ENCODE measurements at regions not wholly inside any gene's neighbourhood (a gene's known extent, or its start where the extent isn't known, plus 50 kb on each side); places are given as distances from the start of the nearest gene placed in this dataset.
"Not testable (repeated sequence)": the region's sequence is repeated elsewhere in the genome, so short reads cannot be mapped to it uniquely, and the experiment has no call there.

GRCh38 chr3:126292318-126293070, 64.7 kb downstream of the KLF15 start:
- Mint-ChIP-seq H3K27me3 (peaks cover 33% of the 10 kb centered on the region), H3K27ac (no peak overlapping the region), H3K4me3 (no peak overlapping the region), H3K36me3 (no peaks in the 10 kb centered on the region), H3K4me1 (peaks cover 5% of the 10 kb centered on the region), H3K9me3 (no peaks in the 10 kb centered on the region)
- DNase-seq, result no peak

DNA sequence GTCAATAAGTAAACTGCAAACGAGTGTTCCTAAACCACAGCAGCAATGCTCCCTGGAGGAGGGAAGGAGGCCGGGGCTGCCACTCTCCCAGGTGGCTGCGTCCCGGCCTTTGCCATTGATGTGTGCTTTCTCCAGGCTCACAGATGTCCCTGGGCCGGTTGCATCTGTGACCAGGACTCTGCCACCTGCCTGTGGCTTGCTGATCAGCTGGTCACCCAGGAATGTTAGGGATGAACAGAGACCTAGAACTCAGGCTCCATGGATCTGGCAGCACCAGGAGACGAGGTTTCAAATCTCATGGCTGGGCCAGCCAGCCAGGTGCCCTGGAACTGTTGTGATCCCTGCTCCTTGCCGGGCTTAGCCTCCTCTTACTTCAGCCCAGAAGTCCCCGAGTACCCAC, 65.7 kb downstream of the KLF15 start:
- no peaks in the 10 kb centered on the region for H3K9me3 Mint-ChIP-seq
- peaks cover 5% of the 10 kb centered on the region for H3K4me1 Mint-ChIP-seq
- DNase-seq, result no peak
- H3K27me3 Mint-ChIP-seq, result peaks cover 41% of the 10 kb centered on the region
- H3K4me3 Mint-ChIP-seq, result no peak overlapping the region
- H3K36me3 Mint-ChIP-seq, result no peaks in the 10 kb centered on the region
- H3K27ac Mint-ChIP-seq, result no peak overlapping the region

DNA sequence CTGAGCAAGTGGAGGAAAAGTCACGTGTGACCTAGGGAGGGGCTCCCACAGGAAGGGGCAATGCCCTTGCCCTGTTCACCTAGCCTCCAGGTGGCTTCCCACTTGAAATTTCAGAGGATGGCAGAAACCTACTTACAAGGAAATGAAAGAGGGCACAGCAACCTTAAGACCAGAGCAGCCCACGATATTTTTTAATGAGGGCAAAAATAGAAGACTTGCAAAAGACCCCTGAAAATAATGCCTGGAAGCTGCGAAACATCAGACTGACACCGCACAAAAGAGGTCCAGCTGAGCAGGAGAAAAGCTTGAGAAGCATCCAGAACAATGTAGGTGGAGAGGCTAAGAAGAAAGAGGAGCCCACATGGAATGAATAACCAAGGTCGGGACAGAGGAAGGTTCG, 66.1 kb downstream of the KLF15 start:
- no peak for DNase-seq
- Mint-ChIP-seq H3K4me1 (peaks cover 5% of the 10 kb centered on the region), H3K9me3 (no peaks in the 10 kb centered on the region), H3K27ac (no peak overlapping the region), H3K36me3 (no peaks in the 10 kb centered on the region), H3K4me3 (no peak overlapping the region), H3K27me3 (peaks cover 46% of the 10 kb centered on the region)

GRCh38 chr3:126290325-126290724, 66.9 kb downstream of the KLF15 start:
- DNase-seq, result no peak
- Mint-ChIP-seq H3K27me3 (peaks cover 49% of the 10 kb centered on the region), H3K9me3 (no peaks in the 10 kb centered on the region), H3K36me3 (no peaks in the 10 kb centered on the region), H3K4me3 (no peak overlapping the region), H3K27ac (no peak overlapping the region), H3K4me1 (peaks cover 5% of the 10 kb centered on the region)

- Mint-ChIP-seq H3K9me3 (no peaks in the 10 kb centered on the region), H3K27me3 (peaks cover 52% of the 10 kb centered on the region), H3K4me3 (no peak overlapping the region), H3K36me3 (no peaks in the 10 kb centered on the region), H3K4me1 (peaks cover 5% of the 10 kb centered on the region), H3K27ac (no peak overlapping the region)
- no peak for DNase-seq
Measured at GRCh38 chr3:126289096-126289495, 68.1 kb downstream of the KLF15 start.

DNA sequence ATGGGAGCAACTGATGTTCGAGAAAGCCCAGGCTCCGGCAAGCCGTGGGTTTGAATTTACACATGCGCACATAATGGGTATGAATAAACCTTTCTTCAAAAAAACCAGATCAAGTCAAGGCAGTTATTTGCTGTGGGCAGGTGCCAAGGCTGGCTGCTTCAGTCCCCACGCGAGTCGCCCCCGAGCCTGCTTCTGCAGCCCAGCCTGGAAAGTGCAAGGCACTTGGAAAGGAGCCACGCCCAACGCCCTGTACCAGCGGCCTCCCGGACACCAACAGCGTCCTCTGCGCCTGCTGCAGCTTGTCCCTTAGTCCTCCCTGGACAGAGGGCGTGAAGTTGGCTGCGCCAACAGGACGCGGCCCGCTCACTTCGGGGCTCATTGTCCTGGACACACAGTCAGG, 68.9 kb downstream of the KLF15 start:
- DNase-seq, result no peak
- Mint-ChIP-seq H3K4me1 (peaks cover 5% of the 10 kb centered on the region), H3K36me3 (no peaks in the 10 kb centered on the region), H3K27ac (no peak overlapping the region), H3K27me3 (peaks cover 55% of the 10 kb centered on the region), H3K4me3 (no peak overlapping the region), H3K9me3 (no peaks in the 10 kb centered on the region)

- no peak for DNase-seq
- peaks cover 5% of the 10 kb centered on the region for H3K4me1 Mint-ChIP-seq
- no peaks in the 10 kb centered on the region for H3K36me3 Mint-ChIP-seq
- H3K9me3 Mint-ChIP-seq, result no peaks in the 10 kb centered on the region
- H3K27ac Mint-ChIP-seq, result no peak overlapping the region
- H3K4me3 Mint-ChIP-seq, result no peak overlapping the region
- H3K27me3 Mint-ChIP-seq, result peaks cover 61% of the 10 kb centered on the region
Measured at GRCh38 chr3:126287536-126288241, 69.5 kb downstream of the KLF15 start.

DNA sequence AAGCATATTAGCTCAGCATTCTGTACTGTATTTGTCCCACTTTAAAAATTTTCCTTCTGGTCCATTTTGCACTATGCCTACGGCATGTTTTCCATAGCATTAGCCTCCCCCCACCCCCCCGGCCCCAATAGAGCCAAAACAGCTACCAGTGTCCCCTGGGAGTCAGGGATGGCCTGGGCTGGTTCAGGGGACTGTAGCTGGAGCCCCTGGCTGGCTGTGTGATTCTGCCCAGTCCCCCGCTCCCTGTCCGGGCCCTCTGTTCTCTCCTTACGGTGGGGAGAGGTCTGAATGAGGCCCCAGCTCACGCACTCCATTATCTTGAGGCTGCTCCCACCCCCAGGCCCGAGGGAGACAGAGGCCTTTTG, 70.1 kb downstream of the KLF15 start:
- peaks cover 67% of the 10 kb centered on the region for H3K27me3 Mint-ChIP-seq
- H3K4me3 Mint-ChIP-seq, result no peak overlapping the region
- H3K27ac Mint-ChIP-seq, result no peak overlapping the region
- no peaks in the 10 kb centered on the region for H3K36me3 Mint-ChIP-seq
- no peak for DNase-seq
- H3K4me1 Mint-ChIP-seq, result peaks cover 5% of the 10 kb centered on the region
- H3K9me3 Mint-ChIP-seq, result no peaks in the 10 kb centered on the region

- Mint-ChIP-seq H3K4me3 (no peak overlapping the region), H3K36me3 (no peaks in the 10 kb centered on the region), H3K27ac (no peak overlapping the region), H3K27me3 (peaks cover 70% of the 10 kb centered on the region), H3K9me3 (no peaks in the 10 kb centered on the region), H3K4me1 (peaks cover 5% of the 10 kb centered on the region)
- DNase-seq, result no peak
Measured at GRCh38 chr3:126285369-126285768, 71.8 kb downstream of the KLF15 start.

DNA sequence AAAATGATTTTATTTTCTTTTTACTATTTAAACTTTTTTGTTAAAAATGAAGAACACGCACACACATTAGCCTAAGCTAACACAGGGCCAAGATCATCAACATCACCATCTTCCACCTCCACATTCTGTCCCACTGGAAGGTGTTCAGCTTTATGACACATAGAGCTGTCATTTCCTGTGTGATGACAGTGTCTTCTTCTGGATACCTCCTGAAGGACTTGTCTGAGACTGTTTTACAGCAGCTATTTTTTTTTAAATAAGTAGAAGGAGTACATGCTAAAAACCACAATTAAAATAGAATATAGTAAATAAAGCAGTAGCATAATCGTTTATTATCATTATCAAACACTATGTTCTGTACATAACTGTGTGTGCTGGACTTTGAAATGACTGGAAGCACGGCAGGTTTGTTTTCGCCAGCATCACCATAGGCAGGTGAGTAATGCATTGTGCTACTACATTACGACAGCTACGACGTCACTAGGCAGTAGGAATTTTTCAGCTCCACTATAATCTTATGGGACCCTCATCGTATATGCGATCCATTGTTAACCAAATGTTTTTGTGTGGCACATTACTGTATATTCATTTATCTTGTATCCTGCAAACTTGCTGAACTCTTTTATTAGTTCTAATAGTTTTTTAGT, 72.8 kb downstream of the KLF15 start:
- Mint-ChIP-seq H3K4me3 (no peak overlapping the region), H3K27me3 (peaks cover 60% of the 10 kb centered on the region), H3K4me1 (peaks cover 5% of the 10 kb centered on the region)

DNA sequence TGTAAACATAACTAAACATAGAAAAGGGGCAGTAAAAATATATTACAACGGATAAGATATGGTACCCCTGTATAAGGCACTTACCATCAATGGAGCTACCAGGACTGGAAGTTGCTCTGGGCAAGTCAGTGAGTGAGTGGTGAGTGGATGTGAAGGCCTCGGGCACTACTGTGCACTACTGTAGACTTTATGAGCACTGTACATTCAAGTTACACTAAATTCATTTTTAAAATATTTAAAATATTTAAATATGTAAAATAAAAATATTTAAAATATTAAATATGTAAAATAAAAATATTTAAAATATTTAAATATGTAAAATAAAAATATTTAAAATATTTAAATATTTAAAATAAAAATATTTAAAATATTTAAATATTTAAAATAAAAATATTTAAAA, 73.6 kb downstream of the KLF15 start:
- not testable (repeated sequence) for H3K4me1 Mint-ChIP-seq, H3K9me3 Mint-ChIP-seq, H3K27ac Mint-ChIP-seq, DNase-seq, H3K4me3 Mint-ChIP-seq, H3K36me3 Mint-ChIP-seq
- peaks cover 53% of the 10 kb centered on the region for H3K27me3 Mint-ChIP-seq

More for the DNA sequence above, 72.8 kb downstream of the KLF15 start:
- H3K27ac Mint-ChIP-seq, result no peak overlapping the region
- DNase-seq, result no peak
- no peaks in the 10 kb centered on the region for H3K36me3 Mint-ChIP-seq
- no peaks in the 10 kb centered on the region for H3K9me3 Mint-ChIP-seq

GRCh38 chr3:126279853-126280252, 77.4 kb downstream of the KLF15 start:
- Mint-ChIP-seq H3K27me3 (peaks cover 38% of the 10 kb centered on the region), H3K27ac (no peak overlapping the region), H3K9me3 (no peaks in the 10 kb centered on the region), H3K4me3 (no peak overlapping the region), H3K4me1 (no peaks in the 10 kb centered on the region), H3K36me3 (no peaks in the 10 kb centered on the region)
- no peak for DNase-seq

GRCh38 chr3:126277629-126278378, 79.4 kb downstream of the KLF15 start:
- Mint-ChIP-seq H3K36me3 (no peaks in the 10 kb centered on the region), H3K9me3 (no peaks in the 10 kb centered on the region), H3K4me1 (no peaks in the 10 kb centered on the region), H3K27me3 (peaks cover 36% of the 10 kb centered on the region), H3K27ac (no peak overlapping the region), H3K4me3 (no peak overlapping the region)
- DNase-seq, result no peak

DNA sequence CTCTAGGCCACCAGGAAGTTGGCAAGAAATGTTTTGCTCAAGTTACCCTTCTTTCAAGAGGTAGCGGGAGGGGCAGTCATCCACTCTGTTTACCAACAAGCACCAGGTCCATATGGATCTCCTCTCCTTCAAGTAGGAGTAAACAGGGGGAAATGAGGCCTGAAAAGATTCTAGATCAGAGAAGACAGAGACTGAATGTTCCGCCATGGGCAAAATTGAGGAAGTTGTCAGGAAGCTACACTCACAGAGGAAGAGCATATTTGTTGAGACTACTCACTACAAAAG, 81.6 kb downstream of the KLF15 start:
- Mint-ChIP-seq H3K4me1 (no peaks in the 10 kb centered on the region), H3K27me3 (peaks cover 21% of the 10 kb centered on the region), H3K36me3 (no peaks in the 10 kb centered on the region), H3K4me3 (no peak overlapping the region), H3K27ac (no peak overlapping the region), H3K9me3 (no peaks in the 10 kb centered on the region)
- no peak for DNase-seq
